ENCODE measurements at regions not wholly inside any gene's neighbourhood (a gene's known extent, or its start where the extent isn't known, plus 50 kb on each side); places are given as distances from the start of the nearest gene placed in this dataset.

DNA sequence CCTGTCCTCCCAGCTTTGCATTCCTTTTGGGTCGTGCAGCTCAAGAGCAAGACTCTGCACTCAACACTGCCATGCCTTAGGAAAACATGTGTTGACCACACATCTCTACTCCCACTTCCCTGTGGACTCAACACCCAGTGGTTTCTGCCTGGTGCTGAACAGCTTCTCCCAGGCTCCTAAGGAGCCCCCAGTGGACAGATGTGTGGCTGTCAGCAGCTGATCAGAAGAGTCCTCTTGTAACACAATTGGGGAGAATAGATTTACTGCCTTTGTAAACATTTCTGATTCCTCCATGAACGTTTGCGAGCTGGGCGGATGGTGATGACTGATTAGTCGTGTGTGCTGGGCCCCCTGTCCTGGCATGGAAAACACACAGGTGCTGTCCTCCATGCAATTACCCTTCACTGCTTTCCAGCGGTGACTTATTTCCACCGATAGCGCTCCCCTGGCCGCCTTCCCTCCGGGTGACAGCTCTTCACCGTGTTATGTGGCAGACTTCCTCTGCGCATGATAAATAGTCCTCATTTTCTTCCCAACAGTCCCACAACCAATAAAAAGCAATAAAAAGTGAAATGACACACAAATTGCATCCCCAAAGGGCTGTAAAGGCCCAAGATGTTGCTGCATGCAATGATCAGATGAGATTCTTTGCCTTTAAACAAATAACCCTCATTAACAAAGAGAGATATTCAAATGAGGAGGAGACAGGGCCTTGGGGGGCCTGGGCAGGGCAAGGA lies 249.4 kb upstream of the AJAP1 start:
- H3K4me3 ChIP-seq (ENCODE audit: low read depth, low read length), result no peak overlapping the region
- TF ChIP-seq, protein P1, sequence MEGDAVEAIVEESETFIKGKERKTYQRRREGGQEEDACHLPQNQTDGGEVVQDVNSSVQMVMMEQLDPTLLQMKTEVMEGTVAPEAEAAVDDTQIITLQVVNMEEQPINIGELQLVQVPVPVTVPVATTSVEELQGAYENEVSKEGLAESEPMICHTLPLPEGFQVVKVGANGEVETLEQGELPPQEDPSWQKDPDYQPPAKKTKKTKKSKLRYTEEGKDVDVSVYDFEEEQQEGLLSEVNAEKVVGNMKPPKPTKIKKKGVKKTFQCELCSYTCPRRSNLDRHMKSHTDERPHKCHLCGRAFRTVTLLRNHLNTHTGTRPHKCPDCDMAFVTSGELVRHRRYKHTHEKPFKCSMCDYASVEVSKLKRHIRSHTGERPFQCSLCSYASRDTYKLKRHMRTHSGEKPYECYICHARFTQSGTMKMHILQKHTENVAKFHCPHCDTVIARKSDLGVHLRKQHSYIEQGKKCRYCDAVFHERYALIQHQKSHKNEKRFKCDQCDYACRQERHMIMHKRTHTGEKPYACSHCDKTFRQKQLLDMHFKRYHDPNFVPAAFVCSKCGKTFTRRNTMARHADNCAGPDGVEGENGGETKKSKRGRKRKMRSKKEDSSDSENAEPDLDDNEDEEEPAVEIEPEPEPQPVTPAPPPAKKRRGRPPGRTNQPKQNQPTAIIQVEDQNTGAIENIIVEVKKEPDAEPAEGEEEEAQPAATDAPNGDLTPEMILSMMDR (conservative IDR thresholded peaks at IDR 0.05; ENCODE audit: low read depth, low read length), result no peak
- no peak for DNase-seq (ENCODE audit: low read depth)

DNA sequence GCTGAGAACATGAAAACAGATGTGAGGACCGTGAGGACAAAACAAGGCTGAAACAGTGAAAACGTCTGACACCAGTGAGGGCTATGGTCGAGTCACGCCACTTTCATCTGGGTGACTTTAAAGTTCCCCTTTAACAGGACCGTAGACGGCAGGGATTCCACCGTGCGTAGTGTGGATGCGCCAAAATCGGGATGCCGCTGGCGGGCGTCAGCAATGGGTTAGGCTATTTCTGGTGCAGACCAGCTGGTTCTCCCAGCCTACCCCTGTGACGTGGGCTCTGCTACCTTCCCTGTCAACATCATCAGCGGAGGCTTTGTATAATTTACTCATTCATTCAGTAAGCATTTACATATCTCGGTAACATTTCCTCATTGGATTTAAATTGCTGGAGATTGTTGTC lies 246.6 kb upstream of the AJAP1 start:
- DNase-seq (ENCODE audit: low read depth), result no peak
- TF ChIP-seq, protein P1 (conservative IDR thresholded peaks at IDR 0.05; ENCODE audit: low read depth, low read length), result no peak
- no peak overlapping the region for H3K4me3 ChIP-seq (ENCODE audit: low read depth, low read length)

DNA sequence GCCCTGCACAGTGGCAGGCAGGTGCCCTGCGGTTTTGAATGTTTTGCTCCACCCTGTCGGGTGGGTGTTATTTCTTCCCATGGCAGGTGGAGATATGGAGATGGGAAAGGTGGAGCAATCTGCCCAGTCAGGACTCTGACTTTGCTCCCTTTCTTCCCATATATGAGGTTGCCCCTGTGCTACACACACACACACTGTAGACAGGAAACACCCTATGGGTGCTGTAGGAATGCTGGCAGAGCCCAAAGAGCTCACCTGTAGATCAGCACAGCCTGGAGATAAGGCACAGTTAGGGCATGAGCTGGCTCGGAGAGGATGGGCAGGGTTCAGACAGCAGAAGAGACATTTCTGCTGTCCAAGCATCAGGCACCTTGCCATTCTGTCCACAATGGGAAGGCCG lies 246.0 kb upstream of the AJAP1 start:
- TF ChIP-seq, protein P1 (conservative IDR thresholded peaks at IDR 0.05; ENCODE audit: low read depth, low read length), result no peak
- DNase-seq (ENCODE audit: low read depth), result no peak
- H3K4me3 ChIP-seq (ENCODE audit: low read depth, low read length), result no peak overlapping the region

DNA sequence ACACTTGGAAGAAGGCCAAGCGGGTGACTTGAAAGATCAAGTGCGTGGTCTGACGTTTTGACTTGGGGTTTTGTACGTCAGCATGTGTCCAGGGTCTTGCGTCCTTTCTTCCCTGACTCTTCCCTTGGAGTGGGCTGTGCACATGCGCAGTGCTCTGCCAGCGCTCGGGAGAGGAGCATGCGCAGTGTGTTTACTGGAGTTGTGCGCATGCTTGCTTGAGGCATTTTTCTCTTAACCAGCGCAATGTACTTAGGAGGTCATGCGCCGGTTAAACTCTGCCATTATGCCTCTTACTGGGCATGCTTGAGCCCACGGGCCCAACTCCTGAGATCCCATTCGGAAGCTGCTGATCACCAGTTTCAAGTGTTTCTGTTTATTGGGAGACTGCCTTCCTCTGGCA lies 242.5 kb upstream of the AJAP1 start:
- TF ChIP-seq, protein P1 (conservative IDR thresholded peaks at IDR 0.05; ENCODE audit: low read depth, low read length), result no peak

DNA sequence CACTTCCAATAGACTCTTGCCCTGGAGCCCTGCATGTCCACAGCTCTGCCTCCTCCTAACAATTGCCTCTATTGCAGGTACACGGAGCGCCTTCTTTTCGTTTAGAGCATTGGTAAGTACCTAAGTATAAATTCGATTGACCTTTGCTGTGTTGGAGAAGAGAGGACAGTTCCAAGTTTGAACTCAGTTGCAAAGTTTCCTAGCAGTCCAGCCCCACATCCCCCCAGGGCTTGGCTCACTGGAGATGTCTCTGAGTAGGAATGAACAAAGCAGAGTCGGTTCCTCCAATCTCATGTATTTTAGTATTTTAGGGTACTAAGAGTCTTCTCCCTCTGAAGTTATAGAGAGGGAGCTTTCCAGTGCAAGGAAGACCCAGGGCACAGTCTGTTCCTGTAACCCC lies 238.9 kb upstream of the AJAP1 start:
- DNase-seq (ENCODE audit: low read depth), result no peak
- TF ChIP-seq, protein P1 (conservative IDR thresholded peaks at IDR 0.05; ENCODE audit: low read depth, low read length), result no peak
- H3K4me3 ChIP-seq (ENCODE audit: low read depth, low read length), result no peak overlapping the region

More for the DNA sequence above, 242.5 kb upstream of the AJAP1 start:
- no peak overlapping the region for H3K4me3 ChIP-seq (ENCODE audit: low read depth, low read length)
- no peak for DNase-seq (ENCODE audit: low read depth)

DNA sequence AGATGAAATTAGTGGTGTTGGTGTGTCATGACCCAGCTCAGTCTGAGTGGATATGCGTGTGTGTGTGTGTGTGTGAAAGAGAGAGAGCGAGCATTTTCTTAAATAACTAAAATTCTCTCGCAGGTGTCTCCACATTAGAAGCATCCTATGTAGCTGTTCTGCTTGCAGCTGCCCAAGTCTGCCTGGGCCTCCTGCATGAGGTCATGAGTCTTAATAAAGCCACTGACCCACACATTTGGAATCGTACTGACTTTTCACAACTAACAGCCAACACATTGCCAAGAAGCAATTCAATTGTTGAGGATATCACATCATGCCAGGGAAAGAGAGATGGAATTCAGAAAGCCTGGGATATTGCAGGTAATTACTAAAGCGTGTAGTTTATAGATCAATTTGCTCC lies 238.2 kb upstream of the AJAP1 start:
- no peak overlapping the region for H3K4me3 ChIP-seq (ENCODE audit: low read depth, low read length)
- DNase-seq (ENCODE audit: low read depth), result no peak
- TF ChIP-seq, protein P1 (conservative IDR thresholded peaks at IDR 0.05; ENCODE audit: low read depth, low read length), result no peak

DNA sequence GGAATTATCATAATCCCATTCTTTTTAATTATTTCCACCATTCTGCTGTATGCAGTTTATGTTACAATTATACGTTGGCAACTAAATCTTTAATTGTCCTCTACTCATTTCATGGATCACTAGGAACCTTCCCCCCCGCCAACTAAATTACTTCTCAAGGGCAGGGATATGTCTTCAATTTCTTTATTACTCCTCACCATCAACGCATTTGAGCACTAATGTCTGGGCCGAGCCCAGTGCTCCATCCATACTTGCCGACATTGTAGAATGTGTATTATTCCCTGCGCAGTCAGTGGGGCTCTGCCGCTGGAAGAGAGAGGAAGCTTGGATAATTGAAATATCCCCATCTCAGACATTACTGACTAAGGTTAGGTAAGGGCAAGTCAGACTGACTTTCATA lies 236.4 kb upstream of the AJAP1 start:
- TF ChIP-seq, protein P1 (conservative IDR thresholded peaks at IDR 0.05; ENCODE audit: low read depth, low read length), result no peak

More for the DNA sequence above, 236.4 kb upstream of the AJAP1 start:
- no peak for DNase-seq (ENCODE audit: low read depth)
- H3K4me3 ChIP-seq (ENCODE audit: low read depth, low read length), result no peak overlapping the region

Measured in choroid plexus epithelial cell (primary cell).